Chondrocyte (in vitro differentiated cells): ENCODE measurements at regions not wholly inside any gene's neighbourhood (a gene's known extent, or its start where the extent isn't known, plus 50 kb on each side); places are given as distances from the start of the nearest gene placed in this dataset.
"Not testable (repeated sequence)": the region's sequence is repeated elsewhere in the genome, so short reads cannot be mapped to it uniquely, and the experiment has no call there.

ENCODE experiments used
- DNase-seq: peaks from one replicate; pipeline ENCODE4 v3.0.0; 2021; ENCODE audit warnings: mixed read lengths, low spot score
- H3K27ac Mint-ChIP-seq: one replicate; pipeline ENCODE4 v1.8.0; 2021; ENCODE audit warnings: mild to moderate bottlenecking, moderate library complexity, mixed read lengths; ENCODE audit not compliant: unreplicated experiment
- H3K27me3 Mint-ChIP-seq: 2 replicates; pipeline ENCODE4 v1.8.0; 2021; ENCODE audit warnings: low read depth, mixed read lengths
- H3K36me3 Mint-ChIP-seq: 2 replicates; pipeline ENCODE4 v1.8.0; 2021; ENCODE audit warnings: low read depth, mixed read lengths
- H3K4me1 Mint-ChIP-seq: 2 replicates; pipeline ENCODE4 v1.8.0; 2021; ENCODE audit warnings: low read depth, mild to moderate bottlenecking, mixed read lengths
- H3K4me3 Mint-ChIP-seq: one replicate; pipeline ENCODE4 v1.8.0; 2021; ENCODE audit warnings: mild to moderate bottlenecking, moderate library complexity, mixed read lengths; ENCODE audit not compliant: unreplicated experiment
- H3K9me3 Mint-ChIP-seq: 2 replicates; pipeline ENCODE4 v1.8.0; 2021; ENCODE audit warnings: low read depth, mixed read lengths
- TF ChIP-seq, protein P1 (sequence below): fragments of 200-600 bp; sonication (generic); IDR thresholded peaks from 2 replicates; pipeline ENCODE4 v1.5.0; 2021; ENCODE audit warnings: antibody characterized with exemption, mild to moderate bottlenecking, moderate library complexity

DNA sequence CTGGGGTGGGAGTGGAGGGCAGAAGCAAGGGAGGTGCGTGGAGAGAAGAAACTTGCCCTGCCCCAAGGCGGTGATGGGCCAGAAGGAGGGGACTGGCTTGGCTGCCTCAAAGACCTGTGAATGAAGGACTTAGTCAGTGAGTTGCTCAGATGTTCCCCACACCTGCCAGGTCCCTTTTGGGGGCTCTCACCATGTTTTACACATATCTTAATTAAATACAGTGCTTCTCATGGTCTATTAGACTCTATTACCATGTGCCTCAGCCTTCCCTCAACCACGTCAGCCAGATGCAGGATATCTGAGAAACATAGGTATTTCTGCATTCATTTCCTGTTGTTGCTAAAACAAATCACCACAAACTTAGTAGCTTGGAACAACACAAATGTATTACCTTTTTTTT lies 429.5 kb downstream of the BUD13 start:
- Mint-ChIP-seq H3K4me3 (no peak overlapping the region), H3K27me3 (peaks cover 14% of the 10 kb centered on the region), H3K4me1 (no peaks in the 10 kb centered on the region), H3K27ac (no peak overlapping the region), H3K36me3 (no peaks in the 10 kb centered on the region), H3K9me3 (no peaks in the 10 kb centered on the region)
- TF ChIP-seq, protein P1, sequence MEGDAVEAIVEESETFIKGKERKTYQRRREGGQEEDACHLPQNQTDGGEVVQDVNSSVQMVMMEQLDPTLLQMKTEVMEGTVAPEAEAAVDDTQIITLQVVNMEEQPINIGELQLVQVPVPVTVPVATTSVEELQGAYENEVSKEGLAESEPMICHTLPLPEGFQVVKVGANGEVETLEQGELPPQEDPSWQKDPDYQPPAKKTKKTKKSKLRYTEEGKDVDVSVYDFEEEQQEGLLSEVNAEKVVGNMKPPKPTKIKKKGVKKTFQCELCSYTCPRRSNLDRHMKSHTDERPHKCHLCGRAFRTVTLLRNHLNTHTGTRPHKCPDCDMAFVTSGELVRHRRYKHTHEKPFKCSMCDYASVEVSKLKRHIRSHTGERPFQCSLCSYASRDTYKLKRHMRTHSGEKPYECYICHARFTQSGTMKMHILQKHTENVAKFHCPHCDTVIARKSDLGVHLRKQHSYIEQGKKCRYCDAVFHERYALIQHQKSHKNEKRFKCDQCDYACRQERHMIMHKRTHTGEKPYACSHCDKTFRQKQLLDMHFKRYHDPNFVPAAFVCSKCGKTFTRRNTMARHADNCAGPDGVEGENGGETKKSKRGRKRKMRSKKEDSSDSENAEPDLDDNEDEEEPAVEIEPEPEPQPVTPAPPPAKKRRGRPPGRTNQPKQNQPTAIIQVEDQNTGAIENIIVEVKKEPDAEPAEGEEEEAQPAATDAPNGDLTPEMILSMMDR = no peak
- DNase-seq = no peak

DNA sequence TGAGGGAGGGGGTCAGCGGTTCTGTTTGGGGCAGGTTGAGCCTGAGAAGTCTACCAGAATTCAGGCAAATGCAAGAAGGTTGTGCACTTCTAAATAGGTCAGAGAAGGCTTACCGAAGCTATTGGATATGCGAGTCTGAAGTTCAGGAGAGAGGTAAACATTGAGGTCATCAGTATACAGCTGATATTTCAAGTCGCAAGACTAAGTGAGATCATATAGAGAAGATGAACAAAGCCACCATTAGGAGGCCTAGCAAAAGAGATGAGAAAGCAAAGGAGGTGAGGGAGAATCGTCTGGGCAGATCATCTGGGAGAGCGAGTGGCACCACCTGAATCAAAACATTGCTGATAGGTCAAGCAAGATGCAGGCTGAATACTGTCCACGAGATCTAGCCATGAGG lies 430.6 kb downstream of the BUD13 start:
- DNase-seq = no peak
- Mint-ChIP-seq H3K4me3 (no peak overlapping the region), H3K36me3 (no peaks in the 10 kb centered on the region), H3K27ac (no peak overlapping the region), H3K27me3 (peaks cover 14% of the 10 kb centered on the region), H3K9me3 (peaks cover 3% of the 10 kb centered on the region), H3K4me1 (no peaks in the 10 kb centered on the region)
- TF ChIP-seq, protein P1 = no peak

DNA sequence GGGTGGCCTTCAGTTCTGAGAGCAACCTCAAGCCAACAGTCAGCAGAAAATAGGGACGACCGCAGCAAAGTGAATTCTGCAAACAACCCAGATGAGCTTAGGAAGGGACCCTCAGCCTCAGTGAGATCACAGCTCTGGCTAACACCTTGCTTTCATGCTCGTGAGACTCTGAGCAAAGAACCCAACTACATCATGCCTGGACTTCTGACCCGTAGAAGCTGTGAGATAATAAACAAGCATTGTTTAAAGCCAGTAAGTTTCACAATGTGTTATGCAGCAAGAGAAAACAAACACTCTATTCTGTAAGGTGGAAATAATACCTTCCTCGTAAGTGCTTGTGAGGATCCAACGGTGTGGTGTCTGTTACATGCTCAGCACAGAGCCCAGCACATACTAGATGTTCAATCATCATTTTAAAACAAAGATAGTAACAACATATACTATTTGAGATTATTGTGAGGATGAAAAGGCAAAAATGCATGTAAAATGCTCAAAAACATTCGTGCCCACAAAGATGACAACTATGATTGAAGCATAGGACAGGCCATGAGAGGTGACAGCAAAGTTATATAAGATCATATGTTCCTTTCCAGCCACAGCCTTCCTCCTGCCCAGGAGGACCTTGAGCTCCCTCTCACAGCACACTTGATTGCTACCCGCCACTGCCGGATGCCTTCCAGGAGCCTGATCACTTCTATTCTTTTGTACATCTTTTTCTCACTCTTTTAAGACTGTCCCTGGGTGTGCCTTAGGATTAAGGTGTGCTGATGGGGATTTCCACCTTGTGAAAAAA lies 433.3 kb downstream of the BUD13 start:
- DNase-seq = no peak
- TF ChIP-seq, protein P1 = no peak
- H3K27me3 Mint-ChIP-seq = peaks cover 25% of the 10 kb centered on the region
- peaks cover 8% of the 10 kb centered on the region for H3K9me3 Mint-ChIP-seq
- no peak overlapping the region for H3K4me3 Mint-ChIP-seq
- H3K27ac Mint-ChIP-seq = no peak overlapping the region
- no peaks in the 10 kb centered on the region for H3K4me1 Mint-ChIP-seq
- H3K36me3 Mint-ChIP-seq = no peaks in the 10 kb centered on the region

DNA sequence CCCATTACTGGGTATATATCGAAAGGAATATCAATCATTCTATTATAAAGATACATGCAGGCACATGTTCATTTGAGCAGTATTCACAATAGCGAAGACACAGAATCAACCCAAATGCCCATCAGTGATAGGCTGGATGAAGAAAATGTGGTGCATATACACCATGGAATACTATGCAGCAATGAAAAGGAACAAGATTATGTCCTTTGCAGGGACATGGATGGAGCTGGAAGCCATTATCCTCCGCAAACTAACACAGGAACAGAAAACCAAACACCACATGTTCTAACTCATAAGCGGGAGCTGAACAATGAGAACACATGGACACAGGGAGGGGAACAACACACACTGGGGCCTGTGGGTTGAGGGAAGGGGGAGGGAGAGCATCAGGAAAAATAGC lies 434.3 kb downstream of the BUD13 start:
- H3K9me3 Mint-ChIP-seq, DNase-seq, H3K4me1 Mint-ChIP-seq, H3K36me3 Mint-ChIP-seq, H3K27ac Mint-ChIP-seq, H3K4me3 Mint-ChIP-seq: not testable (repeated sequence)
- H3K27me3 Mint-ChIP-seq = peaks cover 25% of the 10 kb centered on the region

DNA sequence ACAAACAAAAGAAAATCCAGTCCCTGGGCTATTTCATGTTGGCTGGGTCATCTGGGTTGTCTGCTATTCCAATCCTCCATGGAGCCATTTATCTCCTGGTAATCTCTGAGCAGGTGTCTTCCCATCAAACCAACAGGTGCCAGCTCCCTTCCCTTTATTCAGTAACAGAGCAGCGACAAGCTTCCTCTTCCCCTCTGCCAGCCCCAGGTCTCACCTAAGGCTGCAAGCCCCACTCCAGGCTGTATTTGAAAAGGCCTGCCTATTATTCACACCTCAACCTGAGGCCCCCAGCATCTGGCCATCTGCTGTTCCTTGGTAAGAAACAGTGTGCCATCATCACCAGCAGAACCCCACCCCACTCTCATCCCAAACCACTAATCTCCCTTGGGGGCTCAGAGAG lies 436.2 kb downstream of the BUD13 start:
- TF ChIP-seq, protein P1 = no peak
- Mint-ChIP-seq H3K27ac (no peak overlapping the region), H3K4me1 (no peaks in the 10 kb centered on the region), H3K36me3 (no peaks in the 10 kb centered on the region), H3K4me3 (no peak overlapping the region), H3K9me3 (peaks cover 8% of the 10 kb centered on the region), H3K27me3 (peaks cover 18% of the 10 kb centered on the region)
- DNase-seq = no peak

DNA sequence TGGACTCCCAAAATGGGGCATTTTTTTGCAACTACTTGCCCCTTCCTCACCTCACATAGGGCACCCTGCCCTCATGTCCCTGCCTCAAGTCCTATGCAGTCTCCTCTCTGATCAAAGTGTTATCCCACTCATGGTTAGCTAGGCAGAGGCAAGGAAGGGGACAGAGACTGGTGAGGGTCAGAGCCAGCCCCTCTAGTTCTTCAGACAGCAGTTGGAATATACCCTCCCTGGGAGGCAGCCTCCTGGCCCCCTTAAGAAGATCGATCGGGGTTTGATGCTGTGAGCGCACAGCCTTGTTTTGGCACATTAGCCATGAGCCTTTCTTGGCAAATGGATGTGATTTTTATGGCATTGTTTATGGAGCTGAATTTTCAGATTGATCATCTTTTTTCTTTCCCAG lies 436.9 kb downstream of the BUD13 start:
- TF ChIP-seq, protein P1 = no peak
- peaks cover 8% of the 10 kb centered on the region for H3K9me3 Mint-ChIP-seq
- H3K4me1 Mint-ChIP-seq = no peaks in the 10 kb centered on the region
- peaks cover 18% of the 10 kb centered on the region for H3K27me3 Mint-ChIP-seq
- H3K4me3 Mint-ChIP-seq = no peak overlapping the region
- no peak for DNase-seq
- no peaks in the 10 kb centered on the region for H3K36me3 Mint-ChIP-seq
- no peak overlapping the region for H3K27ac Mint-ChIP-seq
